Type B pancreatic cell (in vitro differentiated cells): ENCODE measurements at regions not wholly inside any gene's neighbourhood (a gene's known extent, or its start where the extent isn't known, plus 50 kb on each side); places are given as distances from the start of the nearest gene placed in this dataset.

Experiments used
- DNase-seq: peaks from one replicate; pipeline ENCODE4 v3.0.0; 2021; ENCODE audit warnings: mixed read lengths; ENCODE audit not compliant: unreplicated experiment; ENCODE audit errors: extremely low spot score
- H3K27ac Mint-ChIP-seq: 2 replicates; pipeline ENCODE4 v1.8.0; 2021; ENCODE audit warnings: mild to moderate bottlenecking, mixed read lengths
- H3K27me3 Mint-ChIP-seq: 2 replicates; pipeline ENCODE4 v1.8.0; 2021; ENCODE audit warnings: mixed read lengths
- H3K36me3 Mint-ChIP-seq: 2 replicates; pipeline ENCODE4 v1.8.0; 2021; ENCODE audit warnings: mixed read lengths
- H3K4me1 Mint-ChIP-seq: one replicate; pipeline ENCODE4 v1.8.0; 2021; ENCODE audit warnings: mixed read lengths; ENCODE audit not compliant: unreplicated experiment
- H3K4me3 Mint-ChIP-seq: 2 replicates; pipeline ENCODE4 v1.8.0; 2021; ENCODE audit warnings: mild to moderate bottlenecking, mixed read lengths
- H3K9me3 Mint-ChIP-seq: 2 replicates; pipeline ENCODE4 v1.8.0; 2021; ENCODE audit warnings: mixed read lengths
- TF ChIP-seq, protein P1 (sequence below): fragments of 200-600 bp; sonication (generic); conservative IDR thresholded peaks from 2 replicates; pipeline ENCODE4 v1.5.0; 2021; ENCODE audit warnings: antibody characterized with exemption, mild to moderate bottlenecking

- Mint-ChIP-seq H3K27ac (no peak overlapping the region), H3K36me3 (peaks cover 5% of the 10 kb centered on the region), H3K9me3 (peaks cover 8% of the 10 kb centered on the region), H3K4me3 (no peak overlapping the region), H3K4me1 (no peaks in the 10 kb centered on the region), H3K27me3 (no peaks in the 10 kb centered on the region)
- DNase-seq, result no peak
- TF ChIP-seq, protein P1, sequence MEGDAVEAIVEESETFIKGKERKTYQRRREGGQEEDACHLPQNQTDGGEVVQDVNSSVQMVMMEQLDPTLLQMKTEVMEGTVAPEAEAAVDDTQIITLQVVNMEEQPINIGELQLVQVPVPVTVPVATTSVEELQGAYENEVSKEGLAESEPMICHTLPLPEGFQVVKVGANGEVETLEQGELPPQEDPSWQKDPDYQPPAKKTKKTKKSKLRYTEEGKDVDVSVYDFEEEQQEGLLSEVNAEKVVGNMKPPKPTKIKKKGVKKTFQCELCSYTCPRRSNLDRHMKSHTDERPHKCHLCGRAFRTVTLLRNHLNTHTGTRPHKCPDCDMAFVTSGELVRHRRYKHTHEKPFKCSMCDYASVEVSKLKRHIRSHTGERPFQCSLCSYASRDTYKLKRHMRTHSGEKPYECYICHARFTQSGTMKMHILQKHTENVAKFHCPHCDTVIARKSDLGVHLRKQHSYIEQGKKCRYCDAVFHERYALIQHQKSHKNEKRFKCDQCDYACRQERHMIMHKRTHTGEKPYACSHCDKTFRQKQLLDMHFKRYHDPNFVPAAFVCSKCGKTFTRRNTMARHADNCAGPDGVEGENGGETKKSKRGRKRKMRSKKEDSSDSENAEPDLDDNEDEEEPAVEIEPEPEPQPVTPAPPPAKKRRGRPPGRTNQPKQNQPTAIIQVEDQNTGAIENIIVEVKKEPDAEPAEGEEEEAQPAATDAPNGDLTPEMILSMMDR, result no peak
Observed at GRCh38 chr5:106205916-106206571, 1464.7 kb downstream of the EFNA5 start.

DNA sequence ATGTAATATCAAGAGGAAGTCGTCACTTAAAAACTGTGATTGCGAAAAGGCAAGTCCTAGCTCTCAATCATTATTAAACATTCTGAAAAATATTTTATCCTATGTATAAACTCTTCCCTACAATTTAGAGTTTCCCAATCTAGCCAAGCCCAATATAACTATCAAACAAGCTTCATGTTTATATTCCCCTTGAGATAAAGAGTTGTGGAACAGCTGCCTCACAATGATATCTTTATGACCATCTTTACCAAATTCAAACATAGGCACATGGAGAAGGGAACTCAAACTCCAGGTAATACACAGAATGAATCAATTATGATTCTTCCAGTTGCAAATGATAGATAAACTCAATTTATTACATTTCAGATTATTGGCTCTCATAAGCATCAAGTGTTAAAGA is 1468.7 kb downstream of the EFNA5 start:
- Mint-ChIP-seq H3K36me3 (no peaks in the 10 kb centered on the region), H3K4me1 (no peaks in the 10 kb centered on the region), H3K27ac (no peak overlapping the region), H3K9me3 (no peaks in the 10 kb centered on the region), H3K27me3 (no peaks in the 10 kb centered on the region), H3K4me3 (no peak overlapping the region)
- no peak for DNase-seq
- TF ChIP-seq, protein P1, result no peak

DNA sequence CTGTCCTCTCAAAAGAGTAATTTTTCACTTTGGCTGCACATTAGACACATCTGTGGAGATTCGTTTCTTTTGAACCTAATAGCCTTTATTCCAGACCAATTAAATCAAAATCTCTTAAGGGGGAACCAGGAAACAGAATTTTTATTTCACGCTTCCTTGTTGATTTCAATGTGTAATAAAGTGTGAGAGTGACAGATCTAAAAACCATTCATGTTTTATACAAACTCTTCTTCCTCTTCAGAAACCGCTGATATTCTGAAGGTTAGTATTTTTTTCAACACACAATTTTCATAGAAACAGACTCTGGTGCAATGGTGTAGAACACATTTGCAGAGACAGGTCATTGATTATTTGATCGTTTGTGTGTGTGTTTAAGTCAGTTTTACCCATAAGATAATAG is 1469.8 kb downstream of the EFNA5 start:
- no peaks in the 10 kb centered on the region for H3K36me3 Mint-ChIP-seq
- H3K4me3 Mint-ChIP-seq, result no peak overlapping the region
- TF ChIP-seq, protein P1, result no peak
- H3K27ac Mint-ChIP-seq, result no peak overlapping the region
- H3K9me3 Mint-ChIP-seq, result no peaks in the 10 kb centered on the region
- H3K4me1 Mint-ChIP-seq, result no peaks in the 10 kb centered on the region
- no peaks in the 10 kb centered on the region for H3K27me3 Mint-ChIP-seq
- DNase-seq, result no peak

GRCh38 chr5:106195679-106196474 is 1474.9 kb downstream of the EFNA5 start:
- H3K27me3 Mint-ChIP-seq, result no peaks in the 10 kb centered on the region
- H3K4me1 Mint-ChIP-seq, result no peaks in the 10 kb centered on the region
- H3K27ac Mint-ChIP-seq, result no peak overlapping the region
- TF ChIP-seq, protein P1, result no peak
- H3K4me3 Mint-ChIP-seq, result no peak overlapping the region
- H3K36me3 Mint-ChIP-seq, result no peaks in the 10 kb centered on the region
- DNase-seq, result no peak
- no peaks in the 10 kb centered on the region for H3K9me3 Mint-ChIP-seq

GRCh38 chr5:106189121-106189809 is 1481.5 kb downstream of the EFNA5 start:
- Mint-ChIP-seq H3K9me3 (no peaks in the 10 kb centered on the region), H3K27me3 (no peaks in the 10 kb centered on the region), H3K4me1 (no peaks in the 10 kb centered on the region)

More at GRCh38 chr5:106189121-106189809, 1481.5 kb downstream of the EFNA5 start:
- no peaks in the 10 kb centered on the region for H3K36me3 Mint-ChIP-seq
- no peak for DNase-seq
- no peak overlapping the region for H3K27ac Mint-ChIP-seq
- TF ChIP-seq, protein P1, result no peak
- no peak overlapping the region for H3K4me3 Mint-ChIP-seq
